T-helper 2 cell treated with Interferon-gamma antibody and Interleukin-4, amounts not matched to agents 5 μg/mL and 100 μg/mL, for 36 hours (primary cell): ENCODE measurements at regions not wholly inside any gene's neighbourhood (a gene's known extent, or its start where the extent isn't known, plus 50 kb on each side); places are given as distances from the start of the nearest gene placed in this dataset.

Source experiments
- DNase-seq: peaks from one replicate; pipeline ENCODE4 v3.0.0; 2021; ENCODE audit warnings: low spot score
- H3K27ac Mint-ChIP-seq: one replicate; pipeline ENCODE4 v1.8.0; 2021; ENCODE audit warnings: mild to moderate bottlenecking, mixed read lengths
- H3K27me3 Mint-ChIP-seq: one replicate; pipeline ENCODE4 v1.8.0; 2021; ENCODE audit warnings: low read depth, mixed read lengths
- H3K36me3 Mint-ChIP-seq: one replicate; pipeline ENCODE4 v1.8.0; 2021; ENCODE audit warnings: low read depth, mixed read lengths
- H3K4me1 Mint-ChIP-seq: one replicate; pipeline ENCODE4 v1.8.0; 2021; ENCODE audit warnings: low read depth, mixed read lengths
- H3K4me3 Mint-ChIP-seq: one replicate; pipeline ENCODE4 v1.8.0; 2022; ENCODE audit warnings: mild to moderate bottlenecking, moderate library complexity, mixed read lengths
- H3K9me3 Mint-ChIP-seq: one replicate; pipeline ENCODE4 v1.8.0; 2021; ENCODE audit warnings: mixed read lengths

DNA sequence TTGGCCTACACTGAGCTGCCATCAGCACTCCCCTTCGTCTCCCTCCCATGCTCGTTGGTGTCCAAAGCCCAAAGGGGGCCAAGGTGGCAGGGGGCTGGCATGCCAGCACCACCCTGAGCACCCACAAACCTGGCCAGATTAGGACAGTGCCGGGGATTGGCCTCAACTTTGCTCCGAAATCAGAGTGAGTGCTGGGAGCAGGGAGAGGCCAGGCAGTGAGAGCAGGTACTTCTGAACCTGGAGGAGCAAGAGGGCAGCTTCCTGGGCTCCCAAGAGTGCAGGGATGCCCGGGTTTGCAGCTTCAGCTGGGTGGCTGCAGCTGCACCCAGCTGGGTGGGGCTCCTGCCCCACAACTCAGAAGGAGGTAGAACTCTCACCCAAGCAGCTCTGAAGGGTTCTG is 563.0 kb downstream of the SI start:
- H3K27me3 Mint-ChIP-seq, result no peaks in the 10 kb centered on the region
- no peaks in the 10 kb centered on the region for H3K4me1 Mint-ChIP-seq
- no peaks in the 10 kb centered on the region for H3K36me3 Mint-ChIP-seq
- H3K9me3 Mint-ChIP-seq, result peaks cover 22% of the 10 kb centered on the region
- no peak for DNase-seq
- no peak overlapping the region for H3K4me3 Mint-ChIP-seq
- no peak overlapping the region for H3K27ac Mint-ChIP-seq

DNA sequence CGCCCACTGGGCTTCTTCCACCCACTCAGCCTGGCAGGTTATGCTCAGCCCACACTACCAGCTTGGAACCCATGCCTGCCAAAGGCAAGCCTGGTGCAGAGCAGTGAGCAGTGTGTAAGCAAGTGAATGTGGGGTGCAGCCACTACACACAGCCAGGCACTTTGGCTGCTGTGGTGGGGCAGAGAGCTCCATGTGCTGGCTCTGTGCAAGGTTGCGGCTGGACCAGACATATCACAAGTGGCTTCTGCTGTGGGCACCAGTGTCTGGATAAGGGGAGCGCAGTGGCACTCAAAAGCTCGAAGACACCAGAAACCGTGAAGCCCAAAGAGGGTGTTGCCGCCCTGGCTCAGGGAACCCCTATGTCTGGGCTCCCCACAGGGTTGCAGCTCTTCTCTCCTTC is 563.7 kb downstream of the SI start:
- Mint-ChIP-seq H3K4me3 (no peak overlapping the region), H3K36me3 (no peaks in the 10 kb centered on the region), H3K27ac (no peak overlapping the region), H3K9me3 (peaks cover 20% of the 10 kb centered on the region), H3K27me3 (no peaks in the 10 kb centered on the region), H3K4me1 (no peaks in the 10 kb centered on the region)
- DNase-seq, result no peak

DNA sequence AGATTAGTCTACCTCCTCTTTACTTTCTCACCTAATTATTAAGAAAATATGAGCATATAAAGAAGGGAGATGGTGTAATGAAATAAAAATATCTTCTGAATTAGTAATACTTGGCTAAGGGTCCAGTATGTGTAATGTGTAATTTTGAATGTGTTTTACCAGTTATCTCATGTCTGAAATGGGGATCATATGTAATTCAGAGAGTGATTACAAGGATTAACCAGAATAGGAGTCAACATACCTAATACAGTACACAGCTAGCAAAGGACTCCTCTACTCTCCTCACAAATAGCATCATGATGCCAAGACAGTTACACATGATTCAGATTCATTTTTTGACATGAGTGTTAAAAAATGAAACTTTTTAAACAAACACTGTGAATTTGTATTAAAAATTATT is 570.4 kb downstream of the SI start:
- Mint-ChIP-seq H3K36me3 (no peaks in the 10 kb centered on the region), H3K27me3 (no peaks in the 10 kb centered on the region), H3K27ac (no peak overlapping the region), H3K9me3 (peaks cover 16% of the 10 kb centered on the region), H3K4me1 (no peaks in the 10 kb centered on the region), H3K4me3 (no peak overlapping the region)
- DNase-seq, result no peak

DNA sequence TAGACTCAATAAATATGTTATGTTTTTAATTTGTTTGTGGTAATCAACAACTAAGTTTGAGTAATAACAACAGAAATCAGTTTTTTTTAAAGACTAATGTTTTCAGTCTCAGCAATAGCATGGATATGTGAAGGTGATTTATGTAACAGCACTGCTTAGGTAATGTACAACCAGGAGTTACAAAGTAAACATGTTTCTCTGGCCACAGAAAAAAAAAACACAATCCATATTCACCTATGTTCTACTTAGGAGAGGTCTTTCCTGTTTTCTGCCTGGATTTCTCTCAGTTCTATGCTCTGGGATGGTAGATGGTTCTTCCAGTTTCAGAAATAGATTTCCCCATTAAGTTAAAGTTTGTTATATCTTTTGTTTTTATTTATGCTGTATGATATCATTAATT is 579.4 kb downstream of the SI start:
- Mint-ChIP-seq H3K36me3 (no peaks in the 10 kb centered on the region), H3K4me3 (no peak overlapping the region), H3K27ac (no peak overlapping the region), H3K4me1 (no peaks in the 10 kb centered on the region), H3K27me3 (no peaks in the 10 kb centered on the region), H3K9me3 (peaks cover 19% of the 10 kb centered on the region)
- no peak for DNase-seq

DNA sequence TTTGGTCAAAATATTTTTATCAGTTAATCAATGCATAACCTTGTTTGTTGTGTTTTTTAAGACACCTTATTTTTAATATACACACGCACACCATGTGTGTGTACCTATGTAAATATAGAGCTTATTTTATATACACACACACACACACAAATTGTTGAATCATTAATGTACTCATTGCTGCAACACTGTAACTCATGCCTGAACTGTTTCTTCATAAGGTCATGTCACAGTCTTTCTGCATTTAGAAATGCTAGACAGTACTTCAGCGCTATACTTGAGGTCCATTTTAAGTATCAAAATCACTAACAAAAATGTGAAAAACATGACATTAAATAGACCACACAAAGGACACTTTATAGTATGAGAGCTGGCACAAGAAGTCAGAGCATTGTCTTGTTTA is 589.4 kb downstream of the SI start:
- H3K4me3 Mint-ChIP-seq, result no peak overlapping the region
- H3K27me3 Mint-ChIP-seq, result no peaks in the 10 kb centered on the region
- no peaks in the 10 kb centered on the region for H3K36me3 Mint-ChIP-seq
- no peak for DNase-seq
- H3K4me1 Mint-ChIP-seq, result no peaks in the 10 kb centered on the region
- peaks cover 14% of the 10 kb centered on the region for H3K9me3 Mint-ChIP-seq
- no peak overlapping the region for H3K27ac Mint-ChIP-seq

DNA sequence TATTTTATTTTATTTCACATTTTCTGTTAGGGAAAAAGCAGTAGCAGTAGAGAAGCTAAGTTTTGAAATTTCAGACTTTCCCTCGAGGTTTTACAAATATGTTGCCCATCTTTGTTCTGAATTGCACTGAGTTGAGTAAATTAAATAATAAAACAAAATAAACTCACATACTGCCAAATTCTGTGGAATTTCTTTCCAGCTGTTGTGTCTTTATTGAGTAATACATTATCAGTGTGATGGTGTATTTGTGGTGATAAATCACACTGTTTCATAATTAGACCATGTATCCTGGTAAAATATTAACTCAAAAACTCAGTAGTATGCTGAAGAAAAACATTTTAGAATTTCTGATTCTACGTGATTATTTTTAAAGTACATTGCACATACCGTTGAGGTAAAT is 592.1 kb downstream of the SI start:
- Mint-ChIP-seq H3K27ac (no peak overlapping the region), H3K36me3 (no peaks in the 10 kb centered on the region), H3K4me3 (no peak overlapping the region), H3K27me3 (no peaks in the 10 kb centered on the region), H3K4me1 (no peaks in the 10 kb centered on the region), H3K9me3 (peaks cover 13% of the 10 kb centered on the region)
- no peak for DNase-seq

DNA sequence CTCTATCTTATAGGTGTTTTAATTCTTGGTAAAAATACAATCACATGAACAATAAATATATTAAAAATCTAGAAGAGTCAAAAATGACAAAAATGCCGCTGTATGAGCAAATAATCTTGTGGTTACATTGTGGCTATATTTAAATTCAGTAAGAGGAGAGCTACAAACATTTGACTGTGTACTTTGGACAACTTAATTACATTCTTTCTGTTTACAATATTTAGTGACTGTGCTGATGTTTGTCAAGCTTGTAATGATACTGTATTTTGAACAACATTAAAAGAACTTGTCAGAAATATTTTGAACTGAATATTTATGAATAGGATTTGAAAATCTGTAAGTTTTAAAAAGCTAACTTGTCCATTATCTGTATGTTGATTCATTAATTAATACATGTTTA is 598.3 kb downstream of the SI start:
- H3K4me3 Mint-ChIP-seq, result no peak overlapping the region
- H3K27me3 Mint-ChIP-seq, result no peaks in the 10 kb centered on the region
- H3K9me3 Mint-ChIP-seq, result peaks cover 19% of the 10 kb centered on the region
- no peaks in the 10 kb centered on the region for H3K4me1 Mint-ChIP-seq
- H3K27ac Mint-ChIP-seq, result no peak overlapping the region
- no peak for DNase-seq
- H3K36me3 Mint-ChIP-seq, result no peaks in the 10 kb centered on the region

DNA sequence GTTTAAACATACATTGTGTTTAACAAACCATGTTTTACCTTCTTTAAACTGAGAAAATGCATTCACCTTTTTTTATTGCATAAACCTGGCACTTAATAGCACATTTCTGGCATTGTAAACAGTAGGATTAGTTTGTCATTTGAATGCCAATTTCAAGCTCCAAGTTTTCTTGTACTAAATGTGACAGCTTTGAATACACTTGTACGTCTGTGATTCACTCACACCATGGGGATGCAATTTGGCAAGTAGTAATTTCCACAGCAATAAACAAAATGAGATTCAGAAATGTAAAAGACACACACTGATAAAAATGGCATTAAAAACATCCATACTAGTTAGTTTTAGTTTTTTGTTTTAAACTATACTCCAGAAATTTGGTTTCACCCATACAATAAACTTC is 598.9 kb downstream of the SI start:
- DNase-seq, result no peak
- H3K4me1 Mint-ChIP-seq, result no peaks in the 10 kb centered on the region
- no peak overlapping the region for H3K27ac Mint-ChIP-seq
- no peak overlapping the region for H3K4me3 Mint-ChIP-seq
- H3K36me3 Mint-ChIP-seq, result no peaks in the 10 kb centered on the region
- peaks cover 19% of the 10 kb centered on the region for H3K9me3 Mint-ChIP-seq
- H3K27me3 Mint-ChIP-seq, result no peaks in the 10 kb centered on the region

DNA sequence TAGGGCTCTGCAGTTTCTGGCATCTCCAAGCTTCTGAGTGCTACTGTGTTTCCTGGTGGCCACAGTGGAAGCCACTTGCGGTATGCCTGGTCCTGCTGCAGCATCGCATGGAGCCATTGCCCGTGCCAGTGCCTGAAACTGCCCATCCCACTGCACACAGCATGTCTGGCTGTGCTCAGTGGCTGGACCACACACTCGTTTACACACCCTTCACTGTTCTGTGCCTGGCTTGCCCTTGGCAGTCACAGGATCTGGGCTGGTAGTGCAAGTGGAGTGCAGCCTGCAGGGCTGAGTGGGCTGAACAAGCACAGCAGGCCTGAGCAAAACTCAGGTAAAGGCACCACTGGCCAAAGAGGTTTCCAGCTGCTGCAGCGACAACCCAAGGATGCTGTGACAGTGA is 600.0 kb downstream of the SI start:
- no peaks in the 10 kb centered on the region for H3K27me3 Mint-ChIP-seq
- H3K4me3 Mint-ChIP-seq, result no peak overlapping the region

DNA sequence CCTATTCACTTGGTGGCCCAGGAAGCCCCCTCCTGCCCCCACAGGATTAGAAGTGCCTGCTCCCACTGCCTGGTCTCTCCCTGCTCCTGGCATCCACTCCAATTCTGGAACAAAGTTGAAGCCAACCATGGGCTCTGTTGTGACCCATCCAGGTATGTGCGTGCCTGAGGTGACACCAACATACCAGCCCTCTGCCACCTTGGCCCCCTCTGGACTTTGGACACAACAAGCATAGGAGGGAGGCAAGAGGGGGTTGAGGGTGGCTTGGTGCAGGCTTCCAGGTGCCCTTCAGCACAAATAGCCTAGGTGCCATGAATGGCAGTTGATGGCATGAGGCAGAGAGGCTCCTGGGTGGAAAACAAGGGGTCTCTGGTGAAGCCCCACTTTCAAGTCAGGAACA is 600.9 kb downstream of the SI start:
- Mint-ChIP-seq H3K27ac (no peak overlapping the region), H3K27me3 (no peaks in the 10 kb centered on the region), H3K9me3 (peaks cover 11% of the 10 kb centered on the region), H3K4me3 (no peak overlapping the region), H3K4me1 (no peaks in the 10 kb centered on the region), H3K36me3 (no peaks in the 10 kb centered on the region)
- DNase-seq, result no peak

More for the DNA sequence above, 600.0 kb downstream of the SI start:
- H3K36me3 Mint-ChIP-seq, result no peaks in the 10 kb centered on the region
- no peak overlapping the region for H3K27ac Mint-ChIP-seq
- H3K4me1 Mint-ChIP-seq, result no peaks in the 10 kb centered on the region
- H3K9me3 Mint-ChIP-seq, result peaks cover 13% of the 10 kb centered on the region
- no peak for DNase-seq

DNA sequence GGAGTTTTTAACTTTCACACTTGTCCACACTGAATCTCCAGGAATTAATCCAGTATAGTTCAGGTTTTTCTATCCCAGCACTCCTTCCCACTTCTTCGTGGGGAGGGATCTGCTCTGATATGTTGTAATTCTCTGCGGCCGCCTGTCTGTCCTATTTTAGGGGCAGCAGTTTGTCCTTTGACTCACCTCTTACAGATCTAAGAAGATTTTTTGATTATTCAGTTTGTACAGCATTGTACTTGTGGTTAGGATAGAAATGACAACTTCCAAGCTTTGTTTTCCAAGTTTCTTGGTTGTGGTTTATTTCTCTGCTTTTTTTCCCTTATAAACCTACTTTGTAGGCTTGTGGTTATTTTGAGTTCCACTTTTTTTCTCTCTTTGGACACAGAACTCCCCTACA is 601.7 kb downstream of the SI start:
- no peaks in the 10 kb centered on the region for H3K4me1 Mint-ChIP-seq
- DNase-seq, result no peak
- H3K27me3 Mint-ChIP-seq, result no peaks in the 10 kb centered on the region
- H3K36me3 Mint-ChIP-seq, result no peaks in the 10 kb centered on the region
- H3K27ac Mint-ChIP-seq, result no peak overlapping the region
- no peak overlapping the region for H3K4me3 Mint-ChIP-seq
- H3K9me3 Mint-ChIP-seq, result peaks cover 6% of the 10 kb centered on the region

DNA sequence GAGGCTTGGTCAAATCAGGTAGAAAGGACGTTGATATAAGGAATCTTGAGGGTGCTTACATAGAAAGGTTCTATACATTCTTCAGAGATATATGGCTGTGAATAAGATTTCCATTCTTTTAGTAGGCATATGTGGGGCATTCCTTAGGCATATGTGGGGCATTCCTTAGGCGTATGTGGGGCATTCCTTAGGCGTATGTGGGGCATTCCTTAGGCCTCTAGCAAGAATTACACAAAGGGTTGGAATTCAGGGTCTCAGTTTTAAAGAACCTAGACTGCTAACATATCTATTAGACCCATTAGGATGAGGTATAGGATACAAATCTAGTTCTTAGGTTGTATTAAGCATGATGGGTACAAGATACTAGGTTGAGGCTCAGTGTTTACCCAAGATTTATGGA is 607.8 kb downstream of the SI start:
- H3K36me3 Mint-ChIP-seq, result no peaks in the 10 kb centered on the region
- no peak for DNase-seq
- no peaks in the 10 kb centered on the region for H3K27me3 Mint-ChIP-seq
- H3K4me3 Mint-ChIP-seq, result no peak overlapping the region
- H3K4me1 Mint-ChIP-seq, result no peaks in the 10 kb centered on the region
- H3K27ac Mint-ChIP-seq, result no peak overlapping the region
- peaks cover 23% of the 10 kb centered on the region for H3K9me3 Mint-ChIP-seq

DNA sequence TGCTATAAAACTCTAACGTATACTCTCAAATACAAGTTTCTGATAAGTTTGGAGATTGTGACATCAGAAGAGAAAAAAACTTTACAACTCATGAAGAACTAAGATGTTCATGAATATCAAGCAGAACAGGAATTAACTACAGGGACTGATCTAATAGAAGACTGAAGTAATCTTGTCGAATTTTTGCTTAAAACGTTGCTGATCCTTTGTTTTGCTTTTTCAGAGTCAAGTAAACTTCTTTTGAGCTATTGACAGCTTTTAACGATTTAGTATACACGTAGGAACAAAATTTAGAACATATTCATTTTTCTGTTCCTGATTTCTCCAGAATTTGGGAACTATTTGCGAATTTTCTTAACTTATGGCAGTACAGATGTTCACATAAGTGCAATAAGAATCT is 610.2 kb downstream of the SI start:
- Mint-ChIP-seq H3K9me3 (peaks cover 25% of the 10 kb centered on the region), H3K4me1 (no peaks in the 10 kb centered on the region), H3K27me3 (no peaks in the 10 kb centered on the region), H3K36me3 (no peaks in the 10 kb centered on the region), H3K27ac (no peak overlapping the region), H3K4me3 (no peak overlapping the region)
- no peak for DNase-seq

DNA sequence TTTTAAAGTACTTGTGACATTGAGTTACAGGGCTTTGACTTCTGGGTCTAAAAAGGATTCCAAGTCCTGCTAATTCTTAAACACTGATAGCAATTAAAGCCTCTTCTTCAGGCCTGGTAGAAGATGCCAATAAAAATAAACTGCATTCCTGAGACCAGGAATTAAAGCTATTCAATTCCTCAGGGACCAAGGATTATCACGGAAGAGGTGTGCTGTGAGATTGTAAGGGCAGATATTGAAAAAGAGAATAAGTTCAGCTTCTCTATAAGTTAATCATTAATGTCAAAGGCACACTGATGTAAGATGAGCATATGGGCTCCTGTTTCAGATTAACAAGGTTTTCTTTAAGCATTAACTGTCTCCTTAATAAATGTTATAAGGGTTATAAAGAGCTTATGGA is 611.3 kb downstream of the SI start:
- no peak overlapping the region for H3K27ac Mint-ChIP-seq
- peaks cover 25% of the 10 kb centered on the region for H3K9me3 Mint-ChIP-seq
- no peak overlapping the region for H3K4me3 Mint-ChIP-seq
- DNase-seq, result no peak
- H3K27me3 Mint-ChIP-seq, result no peaks in the 10 kb centered on the region
- no peaks in the 10 kb centered on the region for H3K36me3 Mint-ChIP-seq
- no peaks in the 10 kb centered on the region for H3K4me1 Mint-ChIP-seq

DNA sequence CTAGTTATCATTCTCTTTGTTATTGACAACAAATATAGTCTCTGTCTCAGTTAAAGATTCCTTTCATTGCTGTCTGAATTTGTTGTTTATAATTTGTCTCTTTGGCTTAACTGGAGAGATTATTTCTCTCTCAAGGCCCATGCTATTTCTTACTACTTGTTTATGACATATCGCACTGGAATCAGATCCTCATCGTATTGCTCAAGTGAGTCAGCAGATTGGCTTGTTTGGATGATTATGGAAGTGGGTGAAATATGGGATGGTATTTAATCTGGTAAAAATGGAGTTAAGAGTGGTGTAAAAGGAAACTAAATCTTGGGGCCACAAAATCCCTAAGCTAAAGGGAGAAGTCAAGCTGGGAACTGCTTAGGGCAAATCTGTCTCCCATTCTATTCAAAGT is 613.1 kb downstream of the SI start:
- Mint-ChIP-seq H3K9me3 (peaks cover 29% of the 10 kb centered on the region), H3K4me1 (no peaks in the 10 kb centered on the region), H3K27ac (no peak overlapping the region), H3K4me3 (no peak overlapping the region), H3K36me3 (no peaks in the 10 kb centered on the region), H3K27me3 (no peaks in the 10 kb centered on the region)
- DNase-seq, result no peak

DNA sequence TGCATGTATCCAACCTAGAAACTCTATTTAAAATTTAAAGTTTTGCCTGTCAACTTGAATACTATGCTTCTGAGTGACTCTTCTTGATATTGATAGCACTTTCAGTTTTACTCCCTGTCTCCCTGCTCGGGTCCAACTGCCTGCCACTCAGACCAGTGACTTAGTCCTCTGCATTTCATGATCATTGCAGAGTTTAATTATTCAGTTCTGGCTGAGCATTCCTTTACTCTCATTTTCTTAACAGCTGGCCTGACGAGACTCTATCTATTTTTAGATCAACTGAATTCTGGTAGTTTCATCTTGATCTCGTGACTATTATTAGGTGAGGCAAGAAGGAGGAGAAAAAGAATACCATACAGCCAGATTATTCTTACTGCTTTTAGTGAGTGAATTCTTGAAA is 617.4 kb downstream of the SI start:
- Mint-ChIP-seq H3K27me3 (no peaks in the 10 kb centered on the region), H3K4me1 (no peaks in the 10 kb centered on the region), H3K36me3 (no peaks in the 10 kb centered on the region), H3K9me3 (peaks cover 14% of the 10 kb centered on the region), H3K27ac (no peak overlapping the region), H3K4me3 (no peak overlapping the region)
- no peak for DNase-seq
